DMS53 treated with DMSO at 0.1 percent for 48 hours (cell line): ENCODE measurements at regions not wholly inside any gene's neighbourhood (a gene's known extent, or its start where the extent isn't known, plus 50 kb on each side); places are given as distances from the start of the nearest gene placed in this dataset.

Experiments used
- DNase-seq: peaks from one replicate; lab custom pipeline; 2025; ENCODE audit not compliant: unreplicated experiment; lab: John Stamatoyannopoulos, UW

- no peak for DNase-seq
Observed at GRCh38 chr9:129507805-129508204, 113.1 kb downstream of the C9orf50 start.

GRCh38 chr9:129506892-129507291 lies 114.0 kb downstream of the C9orf50 start:
- no peak for DNase-seq

- DNase-seq, result no peak
Observed at GRCh38 chr9:129506041-129506440, 114.9 kb downstream of the C9orf50 start.

- no peak for DNase-seq
Observed at GRCh38 chr9:129505270-129505902, 115.5 kb downstream of the C9orf50 start.

- DNase-seq, result no peak
Observed at GRCh38 chr9:129504404-129504803, 116.5 kb downstream of the C9orf50 start.

- no peak for DNase-seq
Observed at GRCh38 chr9:129501771-129502319, 119.1 kb downstream of the C9orf50 start.

- no peak for DNase-seq
Observed at GRCh38 chr9:129500863-129501770, 119.8 kb downstream of the C9orf50 start.

- no peak for DNase-seq
Observed at GRCh38 chr9:129500161-129500862, 120.6 kb downstream of the C9orf50 start.

GRCh38 chr9:129498451-129499384 lies 122.2 kb downstream of the C9orf50 start:
- no peak for DNase-seq

GRCh38 chr9:129497813-129498450 lies 123.0 kb downstream of the C9orf50 start:
- DNase-seq, result no peak

GRCh38 chr9:129497005-129497812 lies 123.7 kb downstream of the C9orf50 start:
- DNase-seq, result no peak

- DNase-seq, result peak; percentile 45
Observed at GRCh38 chr9:129496473-129497004, 124.4 kb downstream of the C9orf50 start.

- DNase-seq, result peak; percentile 70
Observed at GRCh38 chr9:129495620-129496472, 125.1 kb downstream of the C9orf50 start.

- no peak for DNase-seq
Observed at GRCh38 chr9:129494113-129494789, 126.7 kb downstream of the C9orf50 start.

GRCh38 chr9:129493706-129494047 lies 127.2 kb downstream of the C9orf50 start:
- DNase-seq, result no peak

- no peak for DNase-seq
Observed at GRCh38 chr9:129493002-129493705, 127.7 kb downstream of the C9orf50 start.

- DNase-seq, result no peak
Observed at GRCh38 chr9:129491487-129491855, 129.4 kb downstream of the C9orf50 start.
